HG03342 (cell line): ENCODE measurements at regions not wholly inside any gene's neighbourhood (a gene's known extent, or its start where the extent isn't known, plus 50 kb on each side); places are given as distances from the start of the nearest gene placed in this dataset.
A peak's percentile ranks its signal among the peaks of the same experiment; 100 is the strongest.
"Not testable (repeated sequence)": the region's sequence is repeated elsewhere in the genome, so short reads cannot be mapped to it uniquely, and the experiment has no call there.

ENCODE experiments used
- ATAC-seq: cut with Tn5 transposase; IDR thresholded peaks from one replicate; pipeline ENCODE4 v1.9.1; 2021; ENCODE audit warnings: mild to moderate bottlenecking, moderate library complexity; ENCODE audit not compliant: unreplicated experiment

GRCh38 chr6:81909981-81910900, 157.8 kb upstream of the TENT5A start:
- ATAC-seq = no peak

GRCh38 chr6:81909162-81909561, 156.7 kb upstream of the TENT5A start:
- no peak for ATAC-seq

GRCh38 chr6:81906709-81907204, 154.3 kb upstream of the TENT5A start:
- ATAC-seq = no peak

GRCh38 chr6:81906041-81906440, 153.6 kb upstream of the TENT5A start:
- ATAC-seq = no peak

GRCh38 chr6:81901551-81901966, 149.1 kb upstream of the TENT5A start:
- no peak for ATAC-seq

GRCh38 chr6:81900616-81901015, 148.1 kb upstream of the TENT5A start:
- ATAC-seq = peak; percentile 91

GRCh38 chr6:81897793-81898192, 145.3 kb upstream of the TENT5A start:
- no peak for ATAC-seq

GRCh38 chr6:81896525-81897503, 144.3 kb upstream of the TENT5A start:
- ATAC-seq = no peak

GRCh38 chr6:81895511-81896185, 143.2 kb upstream of the TENT5A start:
- ATAC-seq = no peak

GRCh38 chr6:81894788-81895271, 142.3 kb upstream of the TENT5A start:
- ATAC-seq = no peak

- no peak for ATAC-seq
Observed at GRCh38 chr6:81894306-81894705, 141.8 kb upstream of the TENT5A start.

- ATAC-seq = no peak
Observed at GRCh38 chr6:81892891-81893290, 140.4 kb upstream of the TENT5A start.

- no peak for ATAC-seq
Observed at GRCh38 chr6:81891874-81892273, 139.4 kb upstream of the TENT5A start.

- no peak for ATAC-seq
Observed at GRCh38 chr6:81890846-81891245, 138.4 kb upstream of the TENT5A start.

- no peak for ATAC-seq
Observed at GRCh38 chr6:81889377-81890053, 137.0 kb upstream of the TENT5A start.

- not testable (repeated sequence) for ATAC-seq
Observed at GRCh38 chr6:81886909-81887308, 134.4 kb upstream of the TENT5A start.

- ATAC-seq = no peak
Observed at GRCh38 chr6:81886157-81886556, 133.7 kb upstream of the TENT5A start.

GRCh38 chr6:81881660-81882059, 129.2 kb upstream of the TENT5A start:
- no peak for ATAC-seq

GRCh38 chr6:81878479-81878878, 126.0 kb upstream of the TENT5A start:
- no peak for ATAC-seq

GRCh38 chr6:81876971-81877370, 124.5 kb upstream of the TENT5A start:
- ATAC-seq = no peak
